Spleen (tissue), 11 donors: ENCODE measurements at regions not wholly inside any gene's neighbourhood (a gene's known extent, or its start where the extent isn't known, plus 50 kb on each side); places are given as distances from the start of the nearest gene placed in this dataset.

Experiments used
- DNase-seq: peaks from one replicate; pipeline ENCODE4 v3.0.0-alpha.2; 2020
- H3K27ac ChIP-seq, 8 donors: fragments of 200-600 bp; sonication (generic) in 7 of 8; 1 replicate in 4 of 8; 2 replicates in 4 of 8; pipeline versions ENCODE4 v1.5.0 to v1.8.0; 2016 to 2021; ENCODE audit warnings: inconsistent platforms in 4 of 8, mild to moderate bottlenecking in 4 of 8, moderate library complexity in 1 of 8
- H3K27me3 ChIP-seq, 7 donors: fragments of 200-600 bp; sonication (generic) in 6 of 7; replicated peaks in 1 of 7; 1 replicate in 4 of 7; 2 replicates in 3 of 7; pipeline versions ENCODE4 v1.5.0 to v1.8.0; 2016 to 2021; ENCODE audit warnings: inconsistent platforms in 3 of 7, mild to moderate bottlenecking in 1 of 7
- H3K36me3 ChIP-seq, 6 donors: fragments of 200-600 bp; sonication (generic) in 5 of 6; 1 replicate in 4 of 6; 2 replicates in 2 of 6; pipeline versions ENCODE4 v1.5.0 to v1.8.0; 2016 to 2021; ENCODE audit warnings: inconsistent platforms in 2 of 6
- H3K4me1 ChIP-seq, 6 donors: fragments of 200-600 bp; sonication (generic) in 5 of 6; 1 replicate in 3 of 6; 2 replicates in 3 of 6; pipeline versions ENCODE4 v1.5.0 to v1.8.0; 2016 to 2021; ENCODE audit warnings: inconsistent platforms in 3 of 6
- H3K4me3 ChIP-seq, 8 donors: fragments of 200-600 bp; sonication (generic) in 7 of 8; 1 replicate in 4 of 8; 2 replicates in 4 of 8; pipeline versions ENCODE4 v1.5.0 to v1.8.0; 2016 to 2021; ENCODE audit warnings: inconsistent platforms in 4 of 8, mild to moderate bottlenecking in 4 of 8, moderate library complexity in 2 of 8
- H3K9me3 ChIP-seq, 8 donors: fragments of 200-600 bp; sonication (generic) in 7 of 8; 1 replicate in 4 of 8; 2 replicates in 4 of 8; pipeline versions ENCODE4 v1.5.0 to v1.8.0; 2016 to 2021; ENCODE audit warnings: inconsistent platforms in 4 of 8
- CTCF ChIP-seq, 11 experiments: fragments of 200-600 bp in 7 of 11; fragments of 450-650 bp in 4 of 11; sonication (generic) in 4 of 11; IDR thresholded peaks in 8 of 11; conservative IDR thresholded peaks in 3 of 11; 1 replicate in 7 of 11; 2 replicates in 4 of 11; pipeline versions ENCODE4 v1.4.0 to v1.8.0; 2016 to 2021; ENCODE audit warnings: antibody characterized with exemption in 11 of 11, inconsistent platforms in 4 of 11, mild to moderate bottlenecking in 1 of 11
- POLR2A ChIP-seq, 3 donors: fragments of 450-650 bp; IDR thresholded peaks; one replicate each; pipeline ENCODE4 v1.5.1; 2017; ENCODE audit warnings: antibody characterized with exemption in 3 of 3, mild to moderate bottlenecking in 1 of 3
- POLR2AphosphoS5 ChIP-seq, 3 donors: sonication (generic); formaldehyde crosslinking; IDR thresholded peaks; one replicate each; pipeline ENCODE4 v1.5.1; 2017; ENCODE audit warnings: antibody characterized with exemption in 3 of 3
- WGBS, 5 donors: extraction: QIAGEN DNeasy Blood & Tissue Kit in 3 of 5; methylation state at CpG; one replicate each; pipeline versions ENCODE4 v1.1.5 to v1.1.7; 2013 to 2018; 5-methylcytosine and 5-hydroxymethylcytosine counted together
- intact Hi-C: fragments of 100-400 bp; cut with DNase I; formaldehyde crosslinking; loops from one replicate; pipeline ENCODE4 v1.15.0; 2023; ENCODE audit warnings: low total_unique reads
- donor health status: healthy with polysubstance abuse.
- donor health status: DM: no; HTN: no; CAD: no; lungs with moderate emphysema.
- donor health status: DM: no; HTN: no; CAD: no.
- donor health status: Bipolar disorder and iron deficiency.
- donor health status: healthy.
- donor health status: DM: no; HTN: no; CAD: no.
- donor health status: DM: yes; HTN: yes; CAD: no.

DNA sequence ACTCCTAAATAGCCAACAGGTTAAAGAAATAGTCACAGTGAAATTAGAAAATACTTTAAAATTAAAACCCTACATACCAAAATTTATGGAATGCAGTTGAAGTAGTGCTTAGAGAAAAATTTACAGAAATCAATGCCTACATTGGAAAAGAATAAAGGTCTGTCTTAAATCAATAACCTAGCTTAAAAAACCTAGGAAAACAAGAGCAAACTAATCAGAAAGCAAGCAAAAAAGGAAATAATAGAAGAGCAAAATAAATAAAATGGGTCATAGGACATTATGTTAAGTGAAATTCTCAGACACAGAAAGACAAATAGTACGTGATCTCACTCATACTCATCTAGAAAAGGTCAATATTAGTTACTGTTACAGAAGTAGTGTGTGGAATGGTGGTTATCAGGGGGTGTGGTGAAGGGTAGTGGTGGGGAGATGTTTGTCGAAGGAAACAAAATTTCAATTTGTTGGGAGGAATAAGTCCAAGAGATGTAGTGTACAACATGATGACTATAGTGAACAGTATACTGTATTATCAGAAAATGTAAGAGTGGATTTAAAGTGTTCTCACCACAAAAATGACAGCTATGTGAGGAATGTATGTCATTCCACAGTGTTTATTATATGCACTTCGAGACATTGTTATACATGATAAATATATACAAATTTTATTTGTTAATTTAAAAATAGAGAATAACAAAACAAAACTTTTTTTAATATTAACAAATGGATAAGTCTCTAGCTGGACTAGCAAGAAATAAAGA lies 423.6 kb downstream of the CDH26 start:
- peaks cover 0 to 18% (median 12%) of the 10 kb centered on the region in 8 donors for H3K9me3 ChIP-seq
- H3K27me3 ChIP-seq, result peaks cover 0 to 8% (median 0%) of the 10 kb centered on the region in 7 donors
- no peak for DNase-seq
- no peak overlapping the region for H3K27ac ChIP-seq
- intact Hi-C loops, result no loop called here
- no peaks in the 10 kb centered on the region for H3K36me3 ChIP-seq
- no peak for TF ChIP-seq CTCF (IDR thresholded peaks at IDR 0.05 in 8 of 11, conservative IDR thresholded peaks at IDR 0.05 in 3 of 11)
- no peak for TF ChIP-seq POLR2AphosphoS5 (IDR thresholded peaks at IDR 0.05)
- TF ChIP-seq POLR2A (IDR thresholded peaks at IDR 0.05), result no peak
- 64 to 81% (median 78%) methylated on average over 3 of the region's 3 CpGs for WGBS, 5 donors
- H3K4me1 ChIP-seq, result no peaks in the 10 kb centered on the region
- no peak overlapping the region for H3K4me3 ChIP-seq

- H3K36me3 ChIP-seq, result no peaks in the 10 kb centered on the region
- H3K9me3 ChIP-seq, result no peaks in the 10 kb centered on the region
- peaks cover 0 to 3% (median 0%) of the 10 kb centered on the region in 7 donors for H3K27me3 ChIP-seq
- TF ChIP-seq POLR2AphosphoS5 (IDR thresholded peaks at IDR 0.05), result no peak
- TF ChIP-seq POLR2A (IDR thresholded peaks at IDR 0.05), result no peak
- no peak for TF ChIP-seq CTCF (IDR thresholded peaks at IDR 0.05 in 8 of 11, conservative IDR thresholded peaks at IDR 0.05 in 3 of 11)
- DNase-seq, result no peak
- no peak overlapping the region for H3K27ac ChIP-seq
- intact Hi-C loops, result no loop called here
- H3K4me3 ChIP-seq, result no peak overlapping the region
- no peaks in the 10 kb centered on the region for H3K4me1 ChIP-seq
Observed at GRCh38 chr20:60389441-60389840, 431.2 kb downstream of the CDH26 start.

DNA sequence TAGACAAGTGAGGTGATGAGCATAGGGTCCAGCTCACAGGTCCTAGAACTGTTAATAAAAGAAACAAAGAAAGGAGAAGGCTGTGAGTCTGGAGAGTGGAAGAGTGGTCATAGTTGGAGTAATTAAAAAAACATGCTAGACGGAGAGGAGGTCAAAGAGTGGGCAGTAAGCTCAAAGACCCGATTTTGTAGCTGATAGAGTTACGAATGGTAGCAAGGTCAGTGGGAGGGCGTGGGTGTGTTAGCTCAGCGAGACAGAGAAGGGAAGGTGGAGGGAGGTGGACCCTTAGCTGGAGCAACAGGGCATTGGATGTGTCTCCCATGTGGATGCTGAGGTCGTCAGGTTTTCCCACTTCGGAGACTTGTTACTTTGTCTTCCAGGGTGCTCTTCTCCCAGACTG lies 431.7 kb downstream of the CDH26 start:
- H3K4me3 ChIP-seq, result no peak overlapping the region
- whole genome bisulfite sequencing, 5 donors, result 70 to 82% (median 73%) methylated on average over 7 of the region's 7 CpGs
- H3K4me1 ChIP-seq, result no peaks in the 10 kb centered on the region
- intact Hi-C loops, result no loop called here
- no peak for DNase-seq
- H3K27me3 ChIP-seq, result peaks cover 0 to 3% (median 0%) of the 10 kb centered on the region in 7 donors
- no peak overlapping the region for H3K27ac ChIP-seq
- no peaks in the 10 kb centered on the region for H3K9me3 ChIP-seq
- H3K36me3 ChIP-seq, result no peaks in the 10 kb centered on the region
- no peak for TF ChIP-seq CTCF (IDR thresholded peaks at IDR 0.05 in 8 of 11, conservative IDR thresholded peaks at IDR 0.05 in 3 of 11)
- TF ChIP-seq POLR2AphosphoS5 (IDR thresholded peaks at IDR 0.05), result no peak
- TF ChIP-seq POLR2A (IDR thresholded peaks at IDR 0.05), result no peak

GRCh38 chr20:60395991-60396390 lies 437.8 kb downstream of the CDH26 start:
- TF ChIP-seq CTCF (IDR thresholded peaks at IDR 0.05 in 8 of 11, conservative IDR thresholded peaks at IDR 0.05 in 3 of 11), result no peak
- TF ChIP-seq POLR2AphosphoS5 (IDR thresholded peaks at IDR 0.05), result no peak
- no peak for TF ChIP-seq POLR2A (IDR thresholded peaks at IDR 0.05)
- Histone ChIP-seq H3K4me3 (no peak overlapping the region), H3K27me3 (peaks cover 0 to 3% (median 0%) of the 10 kb centered on the region in 7 donors), H3K9me3 (peaks cover 0 to 19% (median 12%) of the 10 kb centered on the region in 8 donors), H3K4me1 (no peaks in the 10 kb centered on the region), H3K27ac (no peak overlapping the region), H3K36me3 (no peaks in the 10 kb centered on the region)
- intact Hi-C loops, result no loop called here
- no peak for DNase-seq
- 49 to 63% (median 51%) methylated on average over 3 of the region's 3 CpGs for WGBS, 5 donors
